ENCODE measurements at regions not wholly inside any gene's neighbourhood (a gene's known extent, or its start where the extent isn't known, plus 50 kb on each side); places are given as distances from the start of the nearest gene placed in this dataset.
A peak's percentile ranks its signal among the peaks of the same experiment; 100 is the strongest.

DNA sequence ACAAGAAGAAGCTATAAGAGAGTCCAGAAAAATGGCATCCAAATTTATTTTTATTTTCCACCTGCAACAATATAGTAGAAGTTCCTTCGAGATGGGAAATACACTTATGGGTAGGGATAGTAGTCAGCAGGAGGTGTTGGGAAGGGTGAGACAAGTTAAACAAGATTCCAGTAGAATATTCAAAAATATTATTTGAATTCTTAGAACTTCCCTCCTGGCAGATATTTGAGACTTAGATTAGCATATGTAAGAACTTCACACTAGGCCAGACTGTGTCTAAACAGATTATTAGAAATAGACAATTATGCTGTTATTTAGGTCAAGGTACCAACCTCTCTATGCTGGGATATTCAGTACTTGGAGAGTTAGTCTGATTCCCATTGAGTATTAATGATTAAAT lies 108.7 kb downstream of the PLK2 start:
- Histone ChIP-seq H3K27me3 (no peaks in the 10 kb centered on the region), H3K9me3 (no peaks in the 10 kb centered on the region), H3K27ac (no peak overlapping the region), H3K4me3 (no peak overlapping the region), H3K36me3 (replicated peaks in 1 of 2; ENCODE audit: insufficient read depth in 1 of 2, low read depth in 2 of 2) (no peaks in the 10 kb centered on the region), H3K4me1 (no peaks in the 10 kb centered on the region)
- no peak for TF ChIP-seq POLR2A (IDR thresholded peaks at IDR 0.05)
- TF ChIP-seq, protein P1, sequence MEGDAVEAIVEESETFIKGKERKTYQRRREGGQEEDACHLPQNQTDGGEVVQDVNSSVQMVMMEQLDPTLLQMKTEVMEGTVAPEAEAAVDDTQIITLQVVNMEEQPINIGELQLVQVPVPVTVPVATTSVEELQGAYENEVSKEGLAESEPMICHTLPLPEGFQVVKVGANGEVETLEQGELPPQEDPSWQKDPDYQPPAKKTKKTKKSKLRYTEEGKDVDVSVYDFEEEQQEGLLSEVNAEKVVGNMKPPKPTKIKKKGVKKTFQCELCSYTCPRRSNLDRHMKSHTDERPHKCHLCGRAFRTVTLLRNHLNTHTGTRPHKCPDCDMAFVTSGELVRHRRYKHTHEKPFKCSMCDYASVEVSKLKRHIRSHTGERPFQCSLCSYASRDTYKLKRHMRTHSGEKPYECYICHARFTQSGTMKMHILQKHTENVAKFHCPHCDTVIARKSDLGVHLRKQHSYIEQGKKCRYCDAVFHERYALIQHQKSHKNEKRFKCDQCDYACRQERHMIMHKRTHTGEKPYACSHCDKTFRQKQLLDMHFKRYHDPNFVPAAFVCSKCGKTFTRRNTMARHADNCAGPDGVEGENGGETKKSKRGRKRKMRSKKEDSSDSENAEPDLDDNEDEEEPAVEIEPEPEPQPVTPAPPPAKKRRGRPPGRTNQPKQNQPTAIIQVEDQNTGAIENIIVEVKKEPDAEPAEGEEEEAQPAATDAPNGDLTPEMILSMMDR (IDR thresholded peaks at IDR 0.05), result no peak
- no peak for ATAC-seq
- no peak for DNase-seq
- 41 to 89% methylated on average over 1 of the region's 1 CpG for WGBS, 2 donors
- intact Hi-C loops (cut with DNase I), result no loop called here

DNA sequence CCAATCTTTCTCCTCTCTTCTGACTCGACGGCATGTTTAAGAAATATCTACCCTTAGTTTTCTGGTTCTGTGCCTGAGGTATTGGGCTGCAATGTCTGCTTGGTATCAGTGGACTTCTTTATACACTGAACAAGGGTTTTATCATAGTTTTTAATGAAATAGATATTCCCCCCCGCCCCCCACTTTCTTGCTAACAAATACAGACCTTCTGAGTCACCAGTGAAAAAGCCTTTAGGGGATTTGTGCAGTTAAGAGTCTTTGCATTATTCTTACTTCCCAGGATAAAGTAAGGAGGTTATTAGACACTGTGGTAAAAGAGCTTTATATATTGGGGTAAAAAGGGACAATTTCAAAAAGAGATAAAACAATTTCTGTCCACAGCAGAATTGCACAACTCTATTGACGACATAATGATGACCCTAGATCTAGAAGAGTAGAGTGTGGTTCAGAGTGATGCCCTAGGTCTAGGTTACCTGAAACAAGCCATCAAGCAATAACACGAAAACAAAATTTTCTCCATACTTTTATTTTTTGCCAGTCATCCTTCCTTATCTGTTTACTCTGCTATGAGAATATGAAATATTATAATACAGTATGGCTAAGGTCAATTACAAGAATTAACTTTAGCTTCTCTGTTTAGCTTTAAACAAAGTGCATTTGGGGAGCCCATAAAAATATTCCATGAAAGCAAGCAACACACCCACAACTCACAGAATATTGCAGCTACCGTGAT lies 110.7 kb downstream of the PLK2 start:
- H3K4me1 ChIP-seq, result no peaks in the 10 kb centered on the region
- H3K36me3 ChIP-seq (replicated peaks in 1 of 2; ENCODE audit: insufficient read depth in 1 of 2, low read depth in 2 of 2), result no peaks in the 10 kb centered on the region
- no peak for TF ChIP-seq POLR2A (IDR thresholded peaks at IDR 0.05)
- TF ChIP-seq, protein P1 (IDR thresholded peaks at IDR 0.05), result no peak
- H3K27ac ChIP-seq, result no peak overlapping the region
- WGBS, 2 donors, result 91% methylated on average over 6 of the region's 6 CpGs
- H3K9me3 ChIP-seq, result no peaks in the 10 kb centered on the region
- ATAC-seq, result no peak
- H3K27me3 ChIP-seq, result no peaks in the 10 kb centered on the region
- H3K4me3 ChIP-seq, result no peak overlapping the region
- intact Hi-C loops (cut with DNase I), result no loop called here
- no peak for DNase-seq

DNA sequence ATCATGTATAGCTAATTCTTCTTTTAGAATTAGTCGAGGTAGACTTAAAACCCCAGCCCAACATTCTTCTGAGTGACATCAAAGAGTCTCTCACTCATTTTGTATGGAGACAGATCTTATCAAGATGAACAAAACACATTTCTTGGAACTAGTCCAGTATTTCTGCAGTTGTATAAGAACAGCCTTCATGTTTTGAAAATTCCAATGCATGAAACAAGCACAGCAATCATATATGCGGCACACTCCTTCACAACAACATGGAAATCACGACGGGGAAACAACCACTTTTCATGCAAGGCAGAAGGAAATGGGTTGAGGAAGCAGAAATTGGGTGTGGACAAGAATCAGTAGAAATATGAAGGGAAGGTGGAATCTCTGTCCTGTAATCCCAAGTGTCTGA lies 113.8 kb downstream of the PLK2 start:
- no peak for ATAC-seq
- DNase-seq, result no peak
- Histone ChIP-seq H3K9me3 (no peaks in the 10 kb centered on the region), H3K4me3 (no peak overlapping the region), H3K27me3 (no peaks in the 10 kb centered on the region), H3K27ac (no peak overlapping the region), H3K36me3 (replicated peaks in 1 of 2; ENCODE audit: insufficient read depth in 1 of 2, low read depth in 2 of 2) (no peaks in the 10 kb centered on the region), H3K4me1 (no peaks in the 10 kb centered on the region)
- 67 to 73% methylated on average over 4 of the region's 4 CpGs for WGBS, 2 donors
- TF ChIP-seq POLR2A (IDR thresholded peaks at IDR 0.05), result no peak
- TF ChIP-seq, protein P1 (IDR thresholded peaks at IDR 0.05), result no peak
- intact Hi-C loops (cut with DNase I), result no loop called here

DNA sequence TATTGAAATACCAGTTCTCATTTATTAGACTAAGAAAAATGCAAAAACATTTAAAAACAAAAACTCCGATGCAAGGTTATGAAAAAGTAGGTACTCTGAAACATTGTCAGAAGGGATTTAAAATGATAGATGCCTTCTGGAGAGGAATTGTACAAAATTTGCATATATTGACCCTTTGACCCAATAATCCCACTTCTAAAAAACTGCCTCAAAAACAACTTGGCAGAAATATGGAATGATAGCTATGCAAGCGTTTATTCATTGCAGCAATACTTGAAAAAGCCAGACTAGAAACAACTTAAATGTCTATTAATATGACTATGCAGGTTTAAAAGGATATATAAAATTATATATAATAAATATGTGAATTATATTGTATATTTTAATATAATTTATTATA lies 118.4 kb downstream of the PLK2 start:
- ATAC-seq, result no peak
- Histone ChIP-seq H3K36me3 (replicated peaks in 1 of 2; ENCODE audit: insufficient read depth in 1 of 2, low read depth in 2 of 2) (no peaks in the 10 kb centered on the region), H3K4me1 (no peaks in the 10 kb centered on the region), H3K27ac (no peak overlapping the region), H3K27me3 (no peaks in the 10 kb centered on the region), H3K4me3 (no peak overlapping the region), H3K9me3 (no peaks in the 10 kb centered on the region)
- WGBS, 2 donors, result 93 to 94% methylated on average over 2 of the region's 2 CpGs
- DNase-seq, result no peak
- no peak for TF ChIP-seq POLR2A (IDR thresholded peaks at IDR 0.05)
- TF ChIP-seq, protein P1 (IDR thresholded peaks at IDR 0.05), result no peak
- intact Hi-C loops (cut with DNase I), result no loop called here

DNA sequence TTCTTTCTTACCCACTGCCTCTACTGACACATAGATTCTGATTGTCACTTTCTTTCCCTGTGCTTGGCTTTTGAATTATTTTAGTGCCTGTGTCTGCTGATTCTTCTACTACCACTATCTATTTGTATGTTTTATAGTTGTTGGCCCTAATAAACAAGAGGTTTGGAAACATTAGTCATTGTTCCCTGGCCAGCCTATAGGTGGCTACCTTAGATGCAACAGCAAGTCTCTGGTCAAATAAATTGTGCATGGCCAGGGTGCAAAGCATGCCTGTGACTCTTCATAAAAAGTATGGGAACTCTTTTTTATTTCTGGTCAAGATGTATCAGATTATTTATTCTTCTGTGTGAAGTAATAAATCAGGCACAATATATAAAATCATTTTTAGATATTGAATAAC lies 124.4 kb downstream of the PLK2 start:
- no peaks in the 10 kb centered on the region for H3K27me3 ChIP-seq
- DNase-seq (peak in 1 of 4 donors; percentile 9), ATAC-seq (no peak)
- no peaks in the 10 kb centered on the region for H3K9me3 ChIP-seq
- H3K36me3 ChIP-seq (replicated peaks in 1 of 2; ENCODE audit: insufficient read depth in 1 of 2, low read depth in 2 of 2), result no peaks in the 10 kb centered on the region
- H3K27ac ChIP-seq, result no peak overlapping the region
- intact Hi-C loops (cut with DNase I), result no loop called here
- H3K4me3 ChIP-seq, result no peak overlapping the region
- H3K4me1 ChIP-seq, result no peaks in the 10 kb centered on the region
- TF ChIP-seq POLR2A (IDR thresholded peaks at IDR 0.05), result no peak
- TF ChIP-seq, protein P1 (IDR thresholded peaks at IDR 0.05), result peak in 3 of 7 experiments; percentile 21 to 39 (median 23)
